Astrocyte of the cerebellum (primary cell): ENCODE measurements at regions not wholly inside any gene's neighbourhood (a gene's known extent, or its start where the extent isn't known, plus 50 kb on each side); places are given as distances from the start of the nearest gene placed in this dataset.

Experiments
- DNase-seq: peaks from one replicate; pipeline ENCODE4 v3.0.0-alpha.2; 2011; ENCODE audit warnings: low read depth
- H3K4me3 ChIP-seq: 2 replicates; pipeline ENCODE4 v1.5.1; 2011; ENCODE audit warnings: mild to moderate bottlenecking, low read depth, low read length, moderate library complexity
- in situ Hi-C: cut with HindIII; loops from 2 replicates; pipeline ENCODE4 v1.10.0; 2017; ENCODE audit warnings: low sequenced_read_pairs
- TF ChIP-seq, protein P1 (sequence below): IDR thresholded peaks from 2 replicates; pipeline ENCODE4 v1.5.1; 2012; ENCODE audit warnings: low read length, low read depth, moderate library complexity, mild to moderate bottlenecking; ENCODE audit errors: missing control alignments

DNA sequence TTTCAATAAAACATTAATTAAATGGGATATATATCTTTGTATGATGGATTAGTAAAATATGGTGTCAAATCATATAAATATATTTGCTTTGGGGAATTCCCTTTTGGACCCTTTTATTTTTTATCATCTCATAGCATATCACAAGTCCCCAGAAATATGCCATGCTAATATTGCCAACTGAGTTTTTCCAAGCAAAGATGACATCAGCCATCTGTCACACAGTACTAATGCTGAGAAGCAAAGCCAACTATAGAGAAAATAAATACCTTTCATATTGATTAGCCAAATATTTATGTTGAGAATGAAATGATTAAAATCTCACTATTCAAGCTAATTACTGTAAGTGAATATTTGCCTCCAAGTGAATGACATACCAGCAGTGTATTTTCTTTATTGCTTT lies 575.3 kb downstream of the ETV1 start:
- TF ChIP-seq, protein P1, sequence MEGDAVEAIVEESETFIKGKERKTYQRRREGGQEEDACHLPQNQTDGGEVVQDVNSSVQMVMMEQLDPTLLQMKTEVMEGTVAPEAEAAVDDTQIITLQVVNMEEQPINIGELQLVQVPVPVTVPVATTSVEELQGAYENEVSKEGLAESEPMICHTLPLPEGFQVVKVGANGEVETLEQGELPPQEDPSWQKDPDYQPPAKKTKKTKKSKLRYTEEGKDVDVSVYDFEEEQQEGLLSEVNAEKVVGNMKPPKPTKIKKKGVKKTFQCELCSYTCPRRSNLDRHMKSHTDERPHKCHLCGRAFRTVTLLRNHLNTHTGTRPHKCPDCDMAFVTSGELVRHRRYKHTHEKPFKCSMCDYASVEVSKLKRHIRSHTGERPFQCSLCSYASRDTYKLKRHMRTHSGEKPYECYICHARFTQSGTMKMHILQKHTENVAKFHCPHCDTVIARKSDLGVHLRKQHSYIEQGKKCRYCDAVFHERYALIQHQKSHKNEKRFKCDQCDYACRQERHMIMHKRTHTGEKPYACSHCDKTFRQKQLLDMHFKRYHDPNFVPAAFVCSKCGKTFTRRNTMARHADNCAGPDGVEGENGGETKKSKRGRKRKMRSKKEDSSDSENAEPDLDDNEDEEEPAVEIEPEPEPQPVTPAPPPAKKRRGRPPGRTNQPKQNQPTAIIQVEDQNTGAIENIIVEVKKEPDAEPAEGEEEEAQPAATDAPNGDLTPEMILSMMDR = no peak
- no peak overlapping the region for H3K4me3 ChIP-seq
- no peak for DNase-seq
- in situ Hi-C loops = no loop called here

DNA sequence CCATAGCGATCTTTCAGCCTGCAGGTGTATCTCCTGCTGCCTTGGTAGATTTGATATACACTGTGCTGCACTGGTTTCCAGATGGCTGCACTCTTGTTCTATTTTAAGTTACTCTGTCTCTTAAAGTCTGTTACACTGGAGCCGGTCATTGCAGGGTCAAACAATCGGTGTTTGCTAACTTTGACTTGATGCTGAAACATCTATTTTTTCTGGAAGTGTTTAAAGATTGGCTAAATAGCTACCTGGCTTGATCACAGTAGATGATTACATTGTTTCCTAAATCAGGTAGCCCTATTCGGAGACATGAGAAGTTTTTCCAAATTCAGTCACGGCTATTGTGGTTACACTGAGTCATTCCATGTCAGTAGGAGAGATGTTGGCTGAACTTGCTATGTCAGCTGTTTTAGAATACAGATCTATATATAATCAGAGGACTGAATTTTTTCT lies 574.8 kb downstream of the ETV1 start:
- TF ChIP-seq, protein P1 = no peak
- DNase-seq = peak; percentile 64
- no peak overlapping the region for H3K4me3 ChIP-seq
- in situ Hi-C loops = no loop called here

DNA sequence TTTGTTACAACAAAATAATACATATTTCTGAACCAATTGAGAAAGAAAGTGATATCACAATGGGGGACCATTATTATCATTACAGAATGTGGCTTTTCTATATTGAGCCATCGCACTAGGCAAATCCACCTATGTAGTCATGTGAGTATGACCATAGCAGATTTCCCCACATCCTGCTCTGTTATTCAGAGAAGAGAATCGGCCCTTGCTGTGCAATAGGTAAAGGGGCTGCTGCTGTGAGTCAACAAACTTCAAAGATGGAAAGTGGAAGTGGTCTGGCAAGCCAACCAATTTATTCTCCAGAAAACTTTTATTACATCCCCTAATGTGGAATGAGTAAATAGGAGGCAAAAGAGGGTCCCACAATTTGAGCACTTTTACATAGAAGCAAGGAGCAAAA lies 573.4 kb downstream of the ETV1 start:
- in situ Hi-C loops = no loop called here
- TF ChIP-seq, protein P1 = no peak

DNA sequence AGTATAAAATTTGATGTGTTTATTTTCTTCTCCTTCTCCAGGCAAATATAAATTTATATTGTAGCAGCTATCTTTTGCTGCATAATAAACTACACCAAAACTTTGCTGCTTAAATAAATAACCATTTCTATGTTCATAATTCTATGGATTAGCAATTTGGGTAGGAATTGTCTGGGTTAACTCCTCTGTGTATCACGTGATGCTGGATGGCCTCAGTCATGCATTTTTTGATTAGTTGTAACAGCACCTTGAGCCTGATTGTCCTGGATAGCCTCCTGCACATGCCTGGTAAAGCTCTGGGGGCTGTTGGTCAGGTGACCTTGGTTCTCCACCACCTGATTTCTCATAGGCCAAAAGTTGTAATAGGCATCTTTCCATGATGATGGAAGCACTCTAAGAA lies 572.9 kb downstream of the ETV1 start:
- DNase-seq = no peak
- in situ Hi-C loops = no loop called here
- no peak overlapping the region for H3K4me3 ChIP-seq
- TF ChIP-seq, protein P1 = no peak

More for the DNA sequence above, 573.4 kb downstream of the ETV1 start:
- peak; percentile 18 for DNase-seq
- no peak overlapping the region for H3K4me3 ChIP-seq

DNA sequence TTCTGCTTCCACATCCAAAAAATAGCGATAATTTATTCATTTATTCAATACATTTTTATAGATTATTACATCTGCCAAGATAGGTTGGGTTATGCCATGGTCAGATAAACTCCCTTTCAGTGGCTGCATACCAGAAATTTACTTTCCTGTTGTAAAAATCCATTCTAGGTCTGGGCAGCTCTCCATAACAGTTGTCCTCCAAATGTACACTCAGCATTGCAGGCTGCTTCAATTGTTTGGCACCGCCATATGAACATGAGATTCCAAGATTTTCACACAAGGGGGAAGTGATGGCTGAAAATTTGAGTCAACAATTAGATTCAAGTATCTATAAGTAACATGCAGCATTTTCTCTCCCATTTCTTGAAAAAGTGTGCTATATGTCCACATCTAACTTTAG lies 568.7 kb downstream of the ETV1 start:
- no peak for DNase-seq
- TF ChIP-seq, protein P1 = no peak
- in situ Hi-C loops = no loop called here
- H3K4me3 ChIP-seq = no peak overlapping the region

DNA sequence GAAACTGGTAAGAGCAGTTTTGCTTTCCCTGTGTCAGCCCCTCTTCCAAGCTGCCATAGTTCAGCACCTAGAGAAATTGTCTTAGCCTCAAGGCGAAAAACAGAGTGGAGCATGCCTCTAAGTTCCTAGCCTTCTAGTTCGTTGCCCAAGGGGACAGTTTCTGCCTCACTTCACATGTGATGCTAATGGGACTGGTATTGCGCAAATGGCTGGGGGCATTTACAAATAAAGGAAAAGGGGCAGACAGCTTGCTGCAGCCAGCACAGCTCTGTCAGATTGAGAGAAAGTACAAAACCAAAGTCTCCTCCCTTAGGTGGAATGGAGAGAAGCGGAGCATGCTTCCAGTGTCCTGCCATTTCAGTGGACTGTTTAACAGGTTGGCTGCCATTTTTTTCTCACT lies 567.7 kb downstream of the ETV1 start:
- in situ Hi-C loops = no loop called here
- no peak for DNase-seq
- H3K4me3 ChIP-seq = no peak overlapping the region
- TF ChIP-seq, protein P1 = no peak

DNA sequence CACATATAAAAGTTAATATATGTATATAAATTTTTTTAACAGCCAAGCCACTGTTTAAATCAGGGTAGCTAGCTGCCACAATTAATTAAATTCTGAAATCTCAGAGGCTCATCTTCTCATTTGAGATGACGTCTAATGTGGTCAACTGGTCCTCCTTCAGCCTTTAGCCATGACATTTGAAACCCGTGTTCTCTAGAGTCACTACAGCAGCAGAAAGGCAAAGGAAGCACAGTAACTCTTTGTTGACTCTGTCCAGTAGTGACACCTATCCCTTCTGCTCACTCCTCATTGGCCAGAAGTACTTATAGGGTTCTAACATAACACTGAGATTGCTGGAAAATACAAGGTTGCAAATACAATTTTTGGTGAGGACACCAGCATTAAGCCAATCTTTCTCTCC lies 555.5 kb downstream of the ETV1 start:
- DNase-seq = no peak
- in situ Hi-C loops = no loop called here
- H3K4me3 ChIP-seq = no peak overlapping the region
- TF ChIP-seq, protein P1 = no peak
